ENCODE measurements at regions not wholly inside any gene's neighbourhood (a gene's known extent, or its start where the extent isn't known, plus 50 kb on each side); places are given as distances from the start of the nearest gene placed in this dataset.

DNA sequence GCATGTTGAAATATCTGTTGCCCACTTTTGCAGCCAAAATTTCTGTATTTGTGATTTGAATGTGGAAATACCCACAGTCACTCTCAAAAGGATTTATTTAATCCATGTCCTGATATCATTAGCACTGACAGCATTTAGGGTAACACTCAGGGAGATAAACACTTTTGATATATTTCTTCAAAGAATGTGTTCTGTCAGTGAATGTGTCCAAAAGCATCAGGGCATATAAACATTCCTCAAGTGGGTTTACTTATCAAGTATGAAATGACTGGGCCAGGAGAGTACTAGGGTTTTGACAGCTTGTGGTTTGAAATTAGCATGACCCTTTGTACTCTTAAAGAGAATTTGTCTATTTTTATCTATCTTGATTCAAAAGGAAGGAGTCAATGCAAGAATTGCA is 1302.1 kb upstream of the ADGRL2 start:
- Histone ChIP-seq H3K9ac (ENCODE audit: insufficient read depth, low read length, poor library complexity, severe bottlenecking) (no peak overlapping the region), H3K79me2 (ENCODE audit: insufficient read depth, low read length) (no peaks in the 10 kb centered on the region), H4K20me1 (ENCODE audit: insufficient read depth, low read length) (no peaks in the 10 kb centered on the region), H2AFZ (ENCODE audit: insufficient read depth, low read depth, low read length, poor library complexity, severe bottlenecking) (no peak overlapping the region), H3K9me3 (replicated peaks in 1 of 2; ENCODE audit: control insufficient read depth in 1 of 2, insufficient read depth in 1 of 2, low read length in 2 of 2) (peaks cover 6 to 8% of the 10 kb centered on the region in 2 donors), H3K27me3 (ENCODE audit: control insufficient read depth in 2 of 2, insufficient read depth in 2 of 2, low read length in 2 of 2) (no peaks in the 10 kb centered on the region), H3K4me1 (ENCODE audit: control insufficient read depth in 1 of 2, insufficient read depth in 2 of 2, low read length in 2 of 2) (no peaks in the 10 kb centered on the region), H3K36me3 (replicated peaks in 1 of 2; ENCODE audit: control insufficient read depth in 1 of 2, insufficient read depth in 2 of 2, low read length in 2 of 2) (no peaks in the 10 kb centered on the region), H3K27ac (ENCODE audit: low read depth in 1 of 2, low read length in 2 of 2) (no peak overlapping the region), H3K4me3 (replicated peaks in 1 of 3; ENCODE audit: low read depth in 2 of 3, low read length in 3 of 3) (no peak overlapping the region), H3K4me2 (replicated peaks; ENCODE audit: extremely low read depth, low read length, poor library complexity, severe bottlenecking) (no peak overlapping the region)
- Mint-ChIP-seq H3K27ac (no peak overlapping the region), H3K9me3 (peaks cover 3 to 12% (median 8%) of the 10 kb centered on the region in 7 donors), H3K36me3 (no peaks in the 10 kb centered on the region), H3K27me3 (ENCODE audit: low read depth in 3 of 3) (no peaks in the 10 kb centered on the region), H3K4me1 (no peaks in the 10 kb centered on the region), H3K4me3 (no peak overlapping the region)
- intact Hi-C loops (cut with micrococcal nuclease), result no loop called here
- DNase-seq, result no peak
- TF ChIP-seq, protein P1, sequence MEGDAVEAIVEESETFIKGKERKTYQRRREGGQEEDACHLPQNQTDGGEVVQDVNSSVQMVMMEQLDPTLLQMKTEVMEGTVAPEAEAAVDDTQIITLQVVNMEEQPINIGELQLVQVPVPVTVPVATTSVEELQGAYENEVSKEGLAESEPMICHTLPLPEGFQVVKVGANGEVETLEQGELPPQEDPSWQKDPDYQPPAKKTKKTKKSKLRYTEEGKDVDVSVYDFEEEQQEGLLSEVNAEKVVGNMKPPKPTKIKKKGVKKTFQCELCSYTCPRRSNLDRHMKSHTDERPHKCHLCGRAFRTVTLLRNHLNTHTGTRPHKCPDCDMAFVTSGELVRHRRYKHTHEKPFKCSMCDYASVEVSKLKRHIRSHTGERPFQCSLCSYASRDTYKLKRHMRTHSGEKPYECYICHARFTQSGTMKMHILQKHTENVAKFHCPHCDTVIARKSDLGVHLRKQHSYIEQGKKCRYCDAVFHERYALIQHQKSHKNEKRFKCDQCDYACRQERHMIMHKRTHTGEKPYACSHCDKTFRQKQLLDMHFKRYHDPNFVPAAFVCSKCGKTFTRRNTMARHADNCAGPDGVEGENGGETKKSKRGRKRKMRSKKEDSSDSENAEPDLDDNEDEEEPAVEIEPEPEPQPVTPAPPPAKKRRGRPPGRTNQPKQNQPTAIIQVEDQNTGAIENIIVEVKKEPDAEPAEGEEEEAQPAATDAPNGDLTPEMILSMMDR (IDR thresholded peaks at IDR 0.05), result no peak

DNA sequence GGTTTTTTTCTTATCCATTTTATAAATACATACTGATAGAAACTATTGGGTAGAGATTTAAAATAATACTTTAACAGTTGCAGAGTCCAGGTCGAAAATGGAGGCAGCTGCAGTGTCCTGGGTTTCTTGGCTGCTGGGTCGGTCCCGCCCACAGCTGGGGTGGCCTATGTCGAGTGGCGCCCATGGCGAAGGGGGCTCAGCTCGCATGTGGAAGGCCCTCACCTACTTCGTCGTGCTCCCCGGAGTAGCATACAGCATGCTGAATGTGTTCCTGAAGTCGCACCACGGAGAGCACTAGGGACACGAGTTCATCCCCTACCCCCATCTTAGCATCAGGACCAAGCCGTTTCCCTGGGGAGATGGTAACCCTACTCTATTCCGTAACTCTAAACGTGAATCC is 1304.9 kb upstream of the ADGRL2 start:
- Histone ChIP-seq H3K9me3 (replicated peaks in 1 of 2; ENCODE audit: control insufficient read depth in 1 of 2, insufficient read depth in 1 of 2, low read length in 2 of 2) (peaks cover 6 to 8% of the 10 kb centered on the region in 2 donors), H3K27me3 (ENCODE audit: control insufficient read depth in 2 of 2, insufficient read depth in 2 of 2, low read length in 2 of 2) (no peaks in the 10 kb centered on the region), H3K9ac (ENCODE audit: insufficient read depth, low read length, poor library complexity, severe bottlenecking) (no peak overlapping the region), H3K4me3 (replicated peaks in 1 of 3; ENCODE audit: low read depth in 2 of 3, low read length in 3 of 3) (no peak overlapping the region), H3K36me3 (replicated peaks in 1 of 2; ENCODE audit: control insufficient read depth in 1 of 2, insufficient read depth in 2 of 2, low read length in 2 of 2) (no peaks in the 10 kb centered on the region), H4K20me1 (ENCODE audit: insufficient read depth, low read length) (no peaks in the 10 kb centered on the region), H2AFZ (ENCODE audit: insufficient read depth, low read depth, low read length, poor library complexity, severe bottlenecking) (no peak overlapping the region), H3K4me1 (ENCODE audit: control insufficient read depth in 1 of 2, insufficient read depth in 2 of 2, low read length in 2 of 2) (no peaks in the 10 kb centered on the region), H3K27ac (ENCODE audit: low read depth in 1 of 2, low read length in 2 of 2) (no peak overlapping the region), H3K4me2 (replicated peaks; ENCODE audit: extremely low read depth, low read length, poor library complexity, severe bottlenecking) (no peak overlapping the region), H3K79me2 (ENCODE audit: insufficient read depth, low read length) (no peaks in the 10 kb centered on the region)
- Mint-ChIP-seq H3K9me3 (peaks cover 3 to 15% (median 5%) of the 10 kb centered on the region in 7 donors), H3K4me1 (no peaks in the 10 kb centered on the region), H3K27me3 (ENCODE audit: low read depth in 3 of 3) (no peaks in the 10 kb centered on the region), H3K36me3 (no peaks in the 10 kb centered on the region), H3K4me3 (no peak overlapping the region), H3K27ac (no peak overlapping the region)
- TF ChIP-seq, protein P1 (IDR thresholded peaks at IDR 0.05), result no peak
- 92% methylated on average over 14 of the region's 16 CpGs for WGBS (ENCODE audit: insufficient coverage)
- no peak for DNase-seq
- intact Hi-C loops (cut with micrococcal nuclease), result no loop called here
